ENCODE measurements at regions not wholly inside any gene's neighbourhood (a gene's known extent, or its start where the extent isn't known, plus 50 kb on each side); places are given as distances from the start of the nearest gene placed in this dataset.

DNA sequence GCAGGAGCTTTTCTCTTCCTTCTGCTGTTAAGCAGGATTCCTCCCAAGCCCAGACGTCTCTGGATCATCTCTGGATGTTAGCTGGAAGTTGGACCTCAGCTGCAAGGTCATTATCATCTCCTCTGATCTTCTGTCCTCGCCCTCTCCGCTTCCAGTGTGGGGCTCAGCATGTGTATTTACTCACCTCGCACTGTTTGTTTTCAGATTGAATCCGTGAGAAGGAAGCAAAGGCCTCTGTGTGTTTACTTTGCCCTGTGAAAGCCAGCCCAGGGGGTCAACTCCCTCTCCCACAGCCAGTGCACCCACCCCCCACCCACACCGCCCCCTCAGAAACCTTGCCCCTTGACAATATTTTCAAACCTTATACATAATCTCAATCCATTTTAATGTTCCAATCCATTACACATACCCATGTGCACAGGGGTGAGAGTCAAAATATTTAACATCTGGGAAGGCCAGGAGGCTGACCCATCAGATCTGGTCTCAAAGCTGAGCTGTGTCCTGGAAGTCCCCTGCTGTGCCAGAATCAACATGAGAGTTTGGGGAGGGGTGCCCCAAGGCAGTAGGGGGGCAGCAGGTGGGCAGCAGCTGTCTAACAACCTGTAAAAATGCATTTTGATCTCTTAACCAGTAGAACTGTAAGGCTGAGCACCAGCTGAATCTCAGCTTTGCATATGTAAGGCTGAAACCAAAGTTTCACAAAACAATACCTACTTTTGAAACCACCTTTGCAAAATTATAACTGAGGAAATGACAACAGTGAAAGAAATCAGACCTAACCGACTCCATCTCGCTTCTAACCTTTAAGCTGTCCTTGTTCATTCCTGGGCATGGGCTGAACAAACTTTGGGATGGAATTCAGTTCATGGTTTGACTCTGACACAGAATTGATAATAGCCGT lies 157.9 kb downstream of the ZNF664 start (continued):
- TF ChIP-seq, protein P1, sequence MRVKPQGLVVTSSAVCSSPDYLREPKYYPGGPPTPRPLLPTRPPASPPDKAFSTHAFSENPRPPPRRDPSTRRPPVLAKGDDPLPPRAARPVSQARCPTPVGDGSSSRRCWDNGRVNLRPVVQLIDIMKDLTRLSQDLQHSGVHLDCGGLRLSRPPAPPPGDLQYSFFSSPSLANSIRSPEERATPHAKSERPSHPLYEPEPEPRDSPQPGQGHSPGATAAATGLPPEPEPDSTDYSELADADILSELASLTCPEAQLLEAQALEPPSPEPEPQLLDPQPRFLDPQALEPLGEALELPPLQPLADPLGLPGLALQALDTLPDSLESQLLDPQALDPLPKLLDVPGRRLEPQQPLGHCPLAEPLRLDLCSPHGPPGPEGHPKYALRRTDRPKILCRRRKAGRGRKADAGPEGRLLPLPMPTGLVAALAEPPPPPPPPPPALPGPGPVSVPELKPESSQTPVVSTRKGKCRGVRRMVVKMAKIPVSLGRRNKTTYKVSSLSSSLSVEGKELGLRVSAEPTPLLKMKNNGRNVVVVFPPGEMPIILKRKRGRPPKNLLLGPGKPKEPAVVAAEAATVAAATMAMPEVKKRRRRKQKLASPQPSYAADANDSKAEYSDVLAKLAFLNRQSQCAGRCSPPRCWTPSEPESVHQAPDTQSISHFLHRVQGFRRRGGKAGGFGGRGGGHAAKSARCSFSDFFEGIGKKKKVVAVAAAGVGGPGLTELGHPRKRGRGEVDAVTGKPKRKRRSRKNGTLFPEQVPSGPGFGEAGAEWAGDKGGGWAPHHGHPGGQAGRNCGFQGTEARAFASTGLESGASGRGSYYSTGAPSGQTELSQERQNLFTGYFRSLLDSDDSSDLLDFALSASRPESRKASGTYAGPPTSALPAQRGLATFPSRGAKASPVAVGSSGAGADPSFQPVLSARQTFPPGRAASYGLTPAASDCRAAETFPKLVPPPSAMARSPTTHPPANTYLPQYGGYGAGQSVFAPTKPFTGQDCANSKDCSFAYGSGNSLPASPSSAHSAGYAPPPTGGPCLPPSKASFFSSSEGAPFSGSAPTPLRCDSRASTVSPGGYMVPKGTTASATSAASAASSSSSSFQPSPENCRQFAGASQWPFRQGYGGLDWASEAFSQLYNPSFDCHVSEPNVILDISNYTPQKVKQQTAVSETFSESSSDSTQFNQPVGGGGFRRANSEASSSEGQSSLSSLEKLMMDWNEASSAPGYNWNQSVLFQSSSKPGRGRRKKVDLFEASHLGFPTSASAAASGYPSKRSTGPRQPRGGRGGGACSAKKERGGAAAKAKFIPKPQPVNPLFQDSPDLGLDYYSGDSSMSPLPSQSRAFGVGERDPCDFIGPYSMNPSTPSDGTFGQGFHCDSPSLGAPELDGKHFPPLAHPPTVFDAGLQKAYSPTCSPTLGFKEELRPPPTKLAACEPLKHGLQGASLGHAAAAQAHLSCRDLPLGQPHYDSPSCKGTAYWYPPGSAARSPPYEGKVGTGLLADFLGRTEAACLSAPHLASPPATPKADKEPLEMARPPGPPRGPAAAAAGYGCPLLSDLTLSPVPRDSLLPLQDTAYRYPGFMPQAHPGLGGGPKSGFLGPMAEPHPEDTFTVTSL (CRISPR knock-in tag; IDR thresholded peaks at IDR 0.05; ENCODE audit: borderline replicate concordance): peak; percentile 95
- TF ChIP-seq, protein P2, sequence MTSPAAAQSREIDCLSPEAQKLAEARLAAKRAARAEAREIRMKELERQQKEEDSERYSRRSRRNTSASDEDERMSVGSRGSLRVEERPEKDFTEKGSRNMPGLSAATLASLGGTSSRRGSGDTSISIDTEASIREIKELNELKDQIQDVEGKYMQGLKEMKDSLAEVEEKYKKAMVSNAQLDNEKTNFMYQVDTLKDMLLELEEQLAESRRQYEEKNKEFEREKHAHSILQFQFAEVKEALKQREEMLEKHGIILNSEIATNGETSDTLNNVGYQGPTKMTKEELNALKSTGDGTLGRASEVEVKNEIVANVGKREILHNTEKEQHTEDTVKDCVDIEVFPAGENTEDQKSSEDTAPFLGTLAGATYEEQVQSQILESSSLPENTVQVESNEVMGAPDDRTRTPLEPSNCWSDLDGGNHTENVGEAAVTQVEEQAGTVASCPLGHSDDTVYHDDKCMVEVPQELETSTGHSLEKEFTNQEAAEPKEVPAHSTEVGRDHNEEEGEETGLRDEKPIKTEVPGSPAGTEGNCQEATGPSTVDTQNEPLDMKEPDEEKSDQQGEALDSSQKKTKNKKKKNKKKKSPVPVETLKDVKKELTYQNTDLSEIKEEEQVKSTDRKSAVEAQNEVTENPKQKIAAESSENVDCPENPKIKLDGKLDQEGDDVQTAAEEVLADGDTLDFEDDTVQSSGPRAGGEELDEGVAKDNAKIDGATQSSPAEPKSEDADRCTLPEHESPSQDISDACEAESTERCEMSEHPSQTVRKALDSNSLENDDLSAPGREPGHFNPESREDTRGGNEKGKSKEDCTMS (CRISPR knock-in tag; conservative IDR thresholded peaks at IDR 0.05): no peak
- TF ChIP-seq POGZ (CRISPR knock-in tag; IDR thresholded peaks at IDR 0.05) (peak; percentile 82), POLR2A (IDR thresholded peaks at IDR 0.05; ENCODE audit: insufficient read depth in 1 of 2, low read depth in 2 of 2, low read length in 2 of 2) (no peak), PHB2 (IDR thresholded peaks at IDR 0.05; ENCODE audit: partially characterized antibody) (no peak), RARG (CRISPR knock-in tag; IDR thresholded peaks at IDR 0.05; ENCODE audit: low read depth) (0 out of 2 replicates have a peak, but pooled peaks have one; percentile 48), SMYD3 (CRISPR knock-in tag; IDR thresholded peaks at IDR 0.05) (peak; percentile 78; the same call in 1 of the 2 replicates), TBX2 (CRISPR knock-in tag; IDR thresholded peaks at IDR 0.05; ENCODE audit: borderline replicate concordance) (peak; percentile 98), NR2F2 (IDR thresholded peaks at IDR 0.05; ENCODE audit: borderline replicate concordance, low read depth) (peak; percentile 92), ZNF331 (CRISPR knock-in tag; IDR thresholded peaks at IDR 0.05) (peak; percentile 97), GZF1 (CRISPR knock-in tag; IDR thresholded peaks at IDR 0.05) (no peak), LCORL (IDR thresholded peaks at IDR 0.05) (no peak), LCORL (CRISPR knock-in tag; IDR thresholded peaks at IDR 0.05) (peak; percentile 94), IKZF1 (IDR thresholded peaks at IDR 0.05) (no peak), ZNF557 (CRISPR knock-in tag; IDR thresholded peaks at IDR 0.05) (no peak), HMG20B (CRISPR knock-in tag; conservative IDR thresholded peaks at IDR 0.05) (peak; percentile 96), SMAD3 (CRISPR knock-in tag; IDR thresholded peaks at IDR 0.05) (peak; percentile 78), SPEN (CRISPR knock-in tag; IDR thresholded peaks at IDR 0.05; ENCODE audit: low read depth) (peak; percentile 94; the same call in 1 of the 2 replicates), MATR3 (CRISPR knock-in tag; IDR thresholded peaks at IDR 0.05) (no peak)
- TF ChIP-seq, protein P3, sequence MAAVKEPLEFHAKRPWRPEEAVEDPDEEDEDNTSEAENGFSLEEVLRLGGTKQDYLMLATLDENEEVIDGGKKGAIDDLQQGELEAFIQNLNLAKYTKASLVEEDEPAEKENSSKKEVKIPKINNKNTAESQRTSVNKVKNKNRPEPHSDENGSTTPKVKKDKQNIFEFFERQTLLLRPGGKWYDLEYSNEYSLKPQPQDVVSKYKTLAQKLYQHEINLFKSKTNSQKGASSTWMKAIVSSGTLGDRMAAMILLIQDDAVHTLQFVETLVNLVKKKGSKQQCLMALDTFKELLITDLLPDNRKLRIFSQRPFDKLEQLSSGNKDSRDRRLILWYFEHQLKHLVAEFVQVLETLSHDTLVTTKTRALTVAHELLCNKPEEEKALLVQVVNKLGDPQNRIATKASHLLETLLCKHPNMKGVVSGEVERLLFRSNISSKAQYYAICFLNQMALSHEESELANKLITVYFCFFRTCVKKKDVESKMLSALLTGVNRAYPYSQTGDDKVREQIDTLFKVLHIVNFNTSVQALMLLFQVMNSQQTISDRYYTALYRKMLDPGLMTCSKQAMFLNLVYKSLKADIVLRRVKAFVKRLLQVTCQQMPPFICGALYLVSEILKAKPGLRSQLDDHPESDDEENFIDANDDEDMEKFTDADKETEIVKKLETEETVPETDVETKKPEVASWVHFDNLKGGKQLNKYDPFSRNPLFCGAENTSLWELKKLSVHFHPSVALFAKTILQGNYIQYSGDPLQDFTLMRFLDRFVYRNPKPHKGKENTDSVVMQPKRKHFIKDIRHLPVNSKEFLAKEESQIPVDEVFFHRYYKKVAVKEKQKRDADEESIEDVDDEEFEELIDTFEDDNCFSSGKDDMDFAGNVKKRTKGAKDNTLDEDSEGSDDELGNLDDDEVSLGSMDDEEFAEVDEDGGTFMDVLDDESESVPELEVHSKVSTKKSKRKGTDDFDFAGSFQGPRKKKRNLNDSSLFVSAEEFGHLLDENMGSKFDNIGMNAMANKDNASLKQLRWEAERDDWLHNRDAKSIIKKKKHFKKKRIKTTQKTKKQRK (IDR thresholded peaks at IDR 0.05; ENCODE audit: low read length): no peak
